ENCODE measurements at regions not wholly inside any gene's neighbourhood (a gene's known extent, or its start where the extent isn't known, plus 50 kb on each side); places are given as distances from the start of the nearest gene placed in this dataset.

DNA sequence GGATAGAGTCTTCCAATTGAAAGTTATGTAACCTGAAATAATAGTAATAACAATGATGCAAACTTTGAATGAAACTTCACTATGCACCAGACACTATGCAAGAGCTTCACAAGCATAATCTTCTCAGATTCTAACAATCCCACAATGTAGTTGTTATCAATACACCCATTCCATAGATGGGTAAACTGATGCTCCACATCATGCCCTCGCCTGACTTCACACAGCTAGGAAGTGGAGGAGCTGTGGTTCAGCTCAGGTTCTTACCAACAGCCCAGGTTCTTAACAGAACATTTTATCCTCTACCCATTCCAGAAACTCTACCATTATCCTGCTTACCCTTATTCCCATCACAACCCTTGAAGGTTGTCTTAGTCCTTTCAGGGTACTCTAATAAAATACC is 50.4 kb upstream of the HMGXB4 start:
- SMC1A ChIA-PET (ENCODE audit: uncharacterized antibody, unreplicated experiment): interaction anchor here (3.1 kb wide), 1 partner anchor 10 kb away, joined by 18 read pairs; no protein-coding TSS in a partner anchor
- Histone ChIP-seq H3K36me3 (ENCODE audit: control insufficient read depth in 2 of 2, insufficient read depth in 2 of 2, low read length in 1 of 2) (no peaks in the 10 kb centered on the region; a peak in 1 of 4 replicates), H3K9me3 (replicated peaks; ENCODE audit: control insufficient read depth, insufficient read depth, low read length) (no peaks in the 10 kb centered on the region), H4K20me1 (ENCODE audit: control insufficient read depth, insufficient read depth) (no peaks in the 10 kb centered on the region), H3K4me3 (no peak overlapping the region), H3K79me2 (ENCODE audit: control insufficient read depth, insufficient read depth, low read length) (no peaks in the 10 kb centered on the region), H3K4me1 (ENCODE audit: control insufficient read depth, insufficient read depth, low read length) (no peaks in the 10 kb centered on the region), H3K27ac (ENCODE audit: control insufficient read depth, insufficient read depth) (no peak overlapping the region), H2AFZ (ENCODE audit: control insufficient read depth, low read depth, low read length) (no peak overlapping the region), H3K4me2 (ENCODE audit: control insufficient read depth, insufficient read depth) (no peak overlapping the region), H3K9ac (ENCODE audit: control insufficient read depth, insufficient read depth, low read length) (no peak overlapping the region), H3K27me3 (replicated peaks in 1 of 2; ENCODE audit: control insufficient read depth in 2 of 2, insufficient read depth in 2 of 2, low read length in 1 of 2) (no peaks in the 10 kb centered on the region; a peak in 1 of 4 replicates)
- POLR2A ChIA-PET: no interaction called here
- 0% methylated on average over 1 of the region's 1 CpG for WGBS (ENCODE audit: insufficient coverage, insufficient replicate concordance, low lambda C conversion rate, missing lambda C conversion rate)
- RAD21 ChIA-PET (ENCODE audit: unreplicated experiment): interaction anchor here (2.0 kb wide), 1 partner anchor 23 kb away, joined by 7 read pairs; no protein-coding TSS in a partner anchor
- no peak for DNase-seq (ENCODE audit: low read depth, low spot score)
- in situ Hi-C loops (cut with MboI): no loop called here
- no peak for TF ChIP-seq HSF1 (IDR thresholded peaks at IDR 0.05; ENCODE audit: low read depth, low read length)
- intact Hi-C loops (cut with micrococcal nuclease; ENCODE audit: unreplicated experiment): no loop called here
- ATAC-seq: no peak
- no peak for FAIRE-seq
- CTCF ChIA-PET: interaction anchor here (1.4 to 2.4 kb wide), 2 partner anchors 21 to 24 kb away, joined by 5 to 11 read pairs; no protein-coding TSS in a partner anchor
- no TSS peak for BruUV-seq (replicated peaks)
